22Rv1 (cell line): ENCODE measurements at regions not wholly inside any gene's neighbourhood (a gene's known extent, or its start where the extent isn't known, plus 50 kb on each side); places are given as distances from the start of the nearest gene placed in this dataset.

Experiments used
- CTCF ChIP-seq: fragments of 450-650 bp; IDR thresholded peaks from 2 replicates; pipeline ENCODE4 v1.5.1; 2017; ENCODE audit warnings: mild to moderate bottlenecking
- ZFX ChIP-seq: fragments of 450-650 bp; IDR thresholded peaks from 2 replicates; pipeline ENCODE4 v1.6.1; 2017; ENCODE audit warnings: antibody characterized with exemption, borderline replicate concordance

GRCh38 chr10:28905371-28905770, 228.1 kb downstream of the BAMBI start:
- no peak for TF ChIP-seq CTCF
- TF ChIP-seq ZFX: no peak
